ENCODE measurements at regions not wholly inside any gene's neighbourhood (a gene's known extent, or its start where the extent isn't known, plus 50 kb on each side); places are given as distances from the start of the nearest gene placed in this dataset.

GRCh38 chr13:75231235-75231634 lies 250.7 kb downstream of the TBC1D4 start:
- no peak for DNase-seq (ENCODE audit: low read depth)

GRCh38 chr13:75226733-75227435 lies 255.1 kb downstream of the TBC1D4 start:
- DNase-seq (ENCODE audit: low read depth) = no peak

GRCh38 chr13:75226092-75226491 lies 255.9 kb downstream of the TBC1D4 start:
- DNase-seq (ENCODE audit: low read depth) = no peak

- no peak for DNase-seq (ENCODE audit: low read depth)
These were observed 256.5 kb downstream of the TBC1D4 start for GRCh38 chr13:75225288-75226032.

- no peak for DNase-seq (ENCODE audit: low read depth)
These were observed 257.8 kb downstream of the TBC1D4 start for GRCh38 chr13:75224053-75224742.

GRCh38 chr13:75222031-75222430 lies 259.9 kb downstream of the TBC1D4 start:
- DNase-seq (ENCODE audit: low read depth) = no peak

- DNase-seq (ENCODE audit: low read depth) = no peak
These were observed 261.1 kb downstream of the TBC1D4 start for GRCh38 chr13:75220861-75221260.

- no peak for DNase-seq (ENCODE audit: low read depth)
These were observed 261.8 kb downstream of the TBC1D4 start for GRCh38 chr13:75220238-75220542.

GRCh38 chr13:75219479-75220237 lies 262.3 kb downstream of the TBC1D4 start:
- DNase-seq (ENCODE audit: low read depth) = peak; percentile 72

- no peak for DNase-seq (ENCODE audit: low read depth)
These were observed 264.0 kb downstream of the TBC1D4 start for GRCh38 chr13:75217949-75218348.

- no peak for DNase-seq (ENCODE audit: low read depth)
These were observed 265.9 kb downstream of the TBC1D4 start for GRCh38 chr13:75216038-75216437.

- DNase-seq (ENCODE audit: low read depth) = no peak
These were observed 267.1 kb downstream of the TBC1D4 start for GRCh38 chr13:75214846-75215245.

GRCh38 chr13:75202981-75203380 lies 279.0 kb downstream of the TBC1D4 start:
- DNase-seq (ENCODE audit: low read depth) = no peak

GRCh38 chr13:75197803-75198202 lies 284.2 kb downstream of the TBC1D4 start:
- no peak for DNase-seq (ENCODE audit: low read depth)

- DNase-seq (ENCODE audit: low read depth) = no peak
These were observed 285.7 kb downstream of the TBC1D4 start for GRCh38 chr13:75196147-75196837.

GRCh38 chr13:75195495-75196146 lies 286.3 kb downstream of the TBC1D4 start:
- DNase-seq (ENCODE audit: low read depth) = no peak

GRCh38 chr13:75194717-75195462 lies 287.1 kb downstream of the TBC1D4 start:
- DNase-seq (ENCODE audit: low read depth) = no peak

GRCh38 chr13:75186379-75186778 lies 295.6 kb downstream of the TBC1D4 start:
- no peak for DNase-seq (ENCODE audit: low read depth)

GRCh38 chr13:75181906-75182305 lies 300.1 kb downstream of the TBC1D4 start:
- DNase-seq (ENCODE audit: low read depth) = no peak

- no peak for DNase-seq (ENCODE audit: low read depth)
These were observed 301.0 kb downstream of the TBC1D4 start for GRCh38 chr13:75180805-75181455.
